ENCODE measurements at regions not wholly inside any gene's neighbourhood (a gene's known extent, or its start where the extent isn't known, plus 50 kb on each side); places are given as distances from the start of the nearest gene placed in this dataset.

DNA sequence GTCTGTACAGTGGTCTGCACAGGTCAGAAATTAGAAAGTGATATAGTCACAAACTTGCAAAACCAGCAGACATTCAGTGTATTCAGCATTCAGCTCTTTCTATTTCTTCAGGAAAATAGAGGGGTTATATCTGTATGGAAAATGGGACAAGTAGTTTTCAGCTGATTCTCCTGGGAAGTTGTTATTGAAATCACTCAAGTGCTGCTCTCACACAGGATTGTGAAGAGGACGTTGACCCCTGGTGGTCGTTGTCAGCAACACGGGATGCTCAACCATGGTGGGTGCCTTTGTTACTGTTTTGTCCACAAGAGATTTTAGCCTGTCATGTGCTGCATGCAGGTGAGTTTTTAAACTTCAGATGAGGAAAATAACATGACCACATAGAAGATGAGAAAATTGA is 981.8 kb downstream of the TMEM121 start:
- TF ChIP-seq, protein P1, sequence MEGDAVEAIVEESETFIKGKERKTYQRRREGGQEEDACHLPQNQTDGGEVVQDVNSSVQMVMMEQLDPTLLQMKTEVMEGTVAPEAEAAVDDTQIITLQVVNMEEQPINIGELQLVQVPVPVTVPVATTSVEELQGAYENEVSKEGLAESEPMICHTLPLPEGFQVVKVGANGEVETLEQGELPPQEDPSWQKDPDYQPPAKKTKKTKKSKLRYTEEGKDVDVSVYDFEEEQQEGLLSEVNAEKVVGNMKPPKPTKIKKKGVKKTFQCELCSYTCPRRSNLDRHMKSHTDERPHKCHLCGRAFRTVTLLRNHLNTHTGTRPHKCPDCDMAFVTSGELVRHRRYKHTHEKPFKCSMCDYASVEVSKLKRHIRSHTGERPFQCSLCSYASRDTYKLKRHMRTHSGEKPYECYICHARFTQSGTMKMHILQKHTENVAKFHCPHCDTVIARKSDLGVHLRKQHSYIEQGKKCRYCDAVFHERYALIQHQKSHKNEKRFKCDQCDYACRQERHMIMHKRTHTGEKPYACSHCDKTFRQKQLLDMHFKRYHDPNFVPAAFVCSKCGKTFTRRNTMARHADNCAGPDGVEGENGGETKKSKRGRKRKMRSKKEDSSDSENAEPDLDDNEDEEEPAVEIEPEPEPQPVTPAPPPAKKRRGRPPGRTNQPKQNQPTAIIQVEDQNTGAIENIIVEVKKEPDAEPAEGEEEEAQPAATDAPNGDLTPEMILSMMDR (IDR thresholded peaks at IDR 0.05): no peak
- TF ChIP-seq POLR2A (IDR thresholded peaks at IDR 0.05): no peak
